22Rv1 (cell line): ENCODE measurements at regions not wholly inside any gene's neighbourhood (a gene's known extent, or its start where the extent isn't known, plus 50 kb on each side); places are given as distances from the start of the nearest gene placed in this dataset.

Experiments used
- CTCF ChIP-seq: fragments of 450-650 bp; IDR thresholded peaks from 2 replicates; pipeline ENCODE4 v1.5.1; 2017; ENCODE audit warnings: mild to moderate bottlenecking
- ZFX ChIP-seq: fragments of 450-650 bp; IDR thresholded peaks from 2 replicates; pipeline ENCODE4 v1.6.1; 2017; ENCODE audit warnings: antibody characterized with exemption, borderline replicate concordance

- TF ChIP-seq CTCF: no peak
- TF ChIP-seq ZFX: no peak
These were observed 333.1 kb upstream of the CHAC2 start for GRCh38 chr2:53434466-53434865.
